DMS153 treated with DMSO at 0.1 percent for 48 hours (cell line): ENCODE measurements at regions not wholly inside any gene's neighbourhood (a gene's known extent, or its start where the extent isn't known, plus 50 kb on each side); places are given as distances from the start of the nearest gene placed in this dataset.

Experiments
- DNase-seq: peaks from one replicate; lab custom pipeline; 2025; ENCODE audit not compliant: unreplicated experiment; lab: John Stamatoyannopoulos, UW

DNA sequence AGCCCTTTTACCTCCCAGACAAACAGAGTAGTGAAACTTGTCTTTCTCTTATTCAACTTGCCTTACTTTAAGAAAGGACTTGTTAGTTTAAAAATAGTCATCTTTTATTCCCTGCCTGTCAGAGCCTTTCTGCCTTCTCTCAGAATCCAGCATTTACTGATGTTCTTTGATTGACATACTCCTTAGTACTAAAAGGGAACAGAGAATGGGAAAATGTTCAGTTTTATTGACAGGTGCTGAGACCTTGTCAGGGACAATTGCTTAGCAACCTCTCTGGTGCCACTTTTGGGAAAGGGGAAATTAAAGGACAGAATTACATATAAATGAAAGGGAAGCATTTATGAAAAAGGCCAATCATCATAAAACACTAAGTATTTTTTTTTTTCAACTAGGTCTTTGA, 378.3 kb downstream of the PDCD6IP start:
- no peak for DNase-seq

DNA sequence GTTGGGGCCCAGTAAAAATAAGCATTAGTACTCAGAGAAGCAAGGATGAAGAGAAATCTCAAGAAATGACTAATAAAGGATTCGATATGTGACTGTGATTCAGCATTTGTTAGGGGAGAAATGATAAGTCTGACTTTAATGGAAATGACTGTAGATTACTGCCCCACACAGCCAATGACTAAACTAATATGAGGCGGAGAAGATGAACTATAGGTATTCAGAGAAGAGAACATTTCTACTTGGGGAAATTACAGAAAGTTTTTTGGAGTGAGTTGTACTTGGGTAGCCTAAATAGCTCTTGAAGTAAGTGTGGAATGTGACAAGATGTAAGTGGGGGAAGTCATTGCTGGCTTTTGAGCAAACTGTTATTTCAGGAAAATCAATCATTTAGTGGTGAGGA, 380.0 kb downstream of the PDCD6IP start:
- DNase-seq: no peak

DNA sequence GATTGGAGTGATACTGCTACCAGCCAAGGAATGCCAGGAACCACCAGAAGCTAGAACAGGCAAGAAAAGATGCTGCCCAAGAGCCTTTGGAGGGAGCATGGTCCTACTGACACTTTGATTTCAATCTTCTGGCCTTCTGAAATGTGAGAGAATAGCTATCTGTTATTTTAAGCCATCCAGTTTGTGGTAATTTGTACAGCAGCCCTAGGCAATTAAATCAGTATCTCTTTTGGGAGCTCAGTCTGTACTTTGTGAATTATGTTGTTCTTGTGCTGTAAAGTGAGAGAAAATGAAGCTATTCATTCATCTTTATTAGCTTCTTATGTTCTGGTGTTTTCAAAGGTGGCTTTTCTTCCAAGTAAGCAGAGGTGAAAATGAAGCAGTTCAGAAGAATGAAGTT, 381.3 kb downstream of the PDCD6IP start:
- DNase-seq: no peak

DNA sequence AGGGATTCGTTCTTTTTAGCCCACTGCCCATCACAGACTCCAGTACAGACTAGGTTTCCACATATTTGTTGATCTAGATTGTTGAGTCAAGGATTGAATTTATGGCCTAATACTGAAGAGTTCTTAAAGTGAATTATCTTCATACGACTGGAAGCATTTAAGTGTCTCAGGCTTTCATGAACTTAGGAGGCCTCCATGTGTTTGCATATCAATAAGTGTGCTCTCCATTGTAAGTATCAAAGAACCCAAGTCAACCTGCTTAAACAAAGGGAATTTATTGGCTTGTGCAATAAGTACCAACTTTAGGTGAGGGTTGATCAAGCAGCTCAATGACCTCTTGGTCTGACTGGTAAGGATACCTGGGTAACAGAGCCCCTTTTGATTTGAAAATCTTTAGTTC, 382.1 kb downstream of the PDCD6IP start:
- DNase-seq: no peak

DNA sequence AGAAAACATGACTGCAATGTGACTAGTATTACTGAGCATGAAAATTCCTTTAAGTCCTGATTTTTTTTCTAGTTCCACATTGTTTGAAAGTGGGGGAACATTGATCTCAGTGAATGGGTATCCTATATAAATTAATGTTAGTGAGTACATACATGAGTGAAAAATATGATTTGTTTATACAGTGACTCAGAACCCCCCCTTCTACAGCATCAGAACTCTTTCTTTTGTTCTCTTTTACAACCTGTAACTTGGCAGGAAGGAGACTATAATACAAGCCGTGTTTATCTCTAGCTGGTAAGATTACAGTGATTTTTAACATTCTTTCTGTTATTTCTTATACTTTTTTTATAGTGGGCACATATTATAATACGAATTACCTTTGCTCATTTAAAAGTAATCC, 384.7 kb downstream of the PDCD6IP start:
- no peak for DNase-seq

DNA sequence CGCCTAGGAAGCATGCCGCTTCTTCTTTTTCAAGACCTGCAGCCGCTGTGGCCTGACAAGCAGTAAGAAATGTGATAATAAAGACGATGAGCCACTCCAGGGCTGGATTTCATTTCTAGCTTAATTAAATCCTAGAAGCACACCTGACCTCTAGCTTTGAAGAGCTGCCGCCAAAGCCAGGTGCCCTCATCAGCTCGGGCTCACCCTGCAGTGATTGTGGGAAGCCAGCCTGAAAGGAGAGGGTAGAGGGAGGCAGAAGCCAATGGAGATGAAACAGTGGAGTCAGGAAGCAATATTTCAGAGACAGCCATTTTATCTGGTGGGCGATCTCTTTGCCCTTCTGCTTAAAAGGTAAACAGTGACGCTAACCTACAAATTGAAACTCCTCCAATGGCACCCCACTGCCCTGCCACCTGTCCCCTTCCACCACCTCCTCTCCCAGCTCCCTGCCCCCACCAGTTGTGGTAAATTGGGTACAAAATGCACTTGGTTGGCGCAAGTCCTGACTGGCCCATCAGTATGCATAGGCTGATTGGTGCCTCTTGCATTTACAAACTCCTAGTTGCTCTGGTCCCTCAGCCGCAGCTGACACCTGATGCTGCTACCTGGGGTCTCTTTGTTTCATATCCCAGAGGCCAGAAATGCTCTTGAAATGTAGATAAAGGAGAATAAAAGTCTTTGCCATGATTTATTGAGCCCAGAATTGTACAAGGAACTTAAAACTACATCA, 385.3 kb downstream of the PDCD6IP start:
- DNase-seq: peak; percentile 54

DNA sequence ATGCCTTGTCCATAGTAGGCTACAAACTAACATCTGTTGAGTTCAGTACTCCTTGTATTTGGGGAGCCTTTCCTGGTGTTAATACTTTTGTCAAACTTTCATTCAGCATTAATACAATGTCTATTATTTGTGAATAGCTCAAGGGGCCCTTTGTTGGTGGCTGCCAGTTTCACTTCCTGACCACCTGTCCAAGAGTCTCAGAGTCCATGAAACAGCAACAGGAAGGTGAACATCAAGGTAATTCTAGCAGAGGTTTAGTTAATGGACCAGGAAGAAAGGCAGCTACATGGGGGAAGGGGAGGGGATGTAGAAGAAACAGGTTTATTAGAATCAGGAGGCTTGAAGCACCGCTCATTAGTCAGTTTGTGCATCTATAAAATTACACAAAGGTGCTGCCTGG, 386.9 kb downstream of the PDCD6IP start:
- peak; percentile 14 for DNase-seq

DNA sequence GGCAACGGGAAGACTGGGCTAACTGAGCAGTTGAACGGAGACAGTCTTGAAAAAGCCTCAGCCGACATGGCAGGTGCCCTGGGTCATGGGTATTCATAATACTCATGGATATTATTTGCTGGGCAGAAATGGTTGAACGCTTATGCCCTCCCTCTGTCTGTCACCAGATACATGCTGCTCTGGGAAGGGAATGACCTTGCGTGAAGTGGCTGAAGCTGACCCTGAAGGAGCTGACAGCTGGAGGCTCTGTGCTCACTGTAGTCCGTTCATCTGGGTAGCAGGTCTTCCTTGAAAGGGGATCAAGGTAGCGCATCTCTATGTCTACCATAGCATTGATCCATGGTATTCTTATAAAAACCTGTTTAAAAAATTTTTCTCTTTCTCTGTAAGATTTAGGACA, 390.7 kb downstream of the PDCD6IP start:
- DNase-seq: no peak

DNA sequence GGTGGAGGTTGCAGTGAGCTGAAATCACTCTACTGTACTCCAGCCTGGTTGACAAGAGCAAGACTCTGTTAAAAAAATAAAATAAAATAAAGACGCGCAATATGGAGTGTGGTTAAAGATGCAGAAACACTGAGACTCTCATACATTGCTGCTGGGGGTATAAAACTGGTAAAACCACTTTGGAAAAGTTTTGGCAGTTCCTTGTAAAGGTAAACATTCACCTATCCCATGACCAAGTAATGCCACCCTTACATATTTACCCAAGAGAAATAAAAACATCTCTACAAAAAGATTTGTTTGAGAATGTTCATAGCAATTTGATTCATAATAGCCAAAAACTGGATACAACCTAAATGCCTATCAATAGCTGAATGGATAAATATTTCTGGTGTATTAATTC, 398.5 kb downstream of the PDCD6IP start:
- no peak for DNase-seq

DNA sequence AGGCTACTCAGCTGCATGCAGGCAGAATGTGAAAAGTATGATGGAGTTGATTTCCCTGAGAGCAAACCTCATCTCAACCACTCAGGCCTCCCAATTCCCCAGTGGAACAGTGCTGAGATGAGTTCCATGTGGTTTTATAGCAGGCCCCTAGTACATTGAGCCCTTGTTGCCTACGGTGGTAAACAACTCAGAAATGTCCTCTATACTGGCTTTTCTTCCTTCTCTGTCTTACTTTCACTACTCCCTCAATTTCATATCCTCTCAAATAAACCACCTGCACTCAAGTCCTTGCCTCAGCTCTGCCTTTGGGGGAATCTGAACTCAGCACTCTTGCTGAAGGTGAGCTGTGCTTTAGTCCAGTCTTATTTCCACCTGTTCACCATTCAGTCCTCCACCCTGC, 399.9 kb downstream of the PDCD6IP start:
- DNase-seq: no peak

- DNase-seq: no peak
Observed at GRCh38 chr3:34200576-34200975, 402.1 kb downstream of the PDCD6IP start.

DNA sequence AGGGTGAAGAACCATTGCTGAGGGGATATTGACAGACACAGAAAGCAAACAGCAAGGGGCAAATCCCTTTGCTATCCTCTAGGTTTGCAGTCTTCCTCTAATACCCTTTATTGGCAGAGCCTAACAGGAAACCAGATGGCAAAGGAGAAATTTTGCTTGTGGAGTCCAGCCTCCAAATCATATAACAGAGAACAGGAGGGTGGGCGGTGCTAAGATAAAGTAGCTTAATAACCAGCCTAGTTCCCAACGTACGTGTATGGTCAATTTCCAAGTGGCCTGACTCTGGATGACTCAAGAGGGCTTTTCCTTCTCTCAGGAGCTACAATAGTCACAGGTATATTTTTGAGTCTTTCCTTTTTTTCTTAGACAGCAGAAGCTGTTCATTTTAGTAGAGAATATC, 404.5 kb downstream of the PDCD6IP start:
- no peak for DNase-seq

GRCh38 chr3:34203386-34203785, 405.0 kb downstream of the PDCD6IP start:
- no peak for DNase-seq

DNA sequence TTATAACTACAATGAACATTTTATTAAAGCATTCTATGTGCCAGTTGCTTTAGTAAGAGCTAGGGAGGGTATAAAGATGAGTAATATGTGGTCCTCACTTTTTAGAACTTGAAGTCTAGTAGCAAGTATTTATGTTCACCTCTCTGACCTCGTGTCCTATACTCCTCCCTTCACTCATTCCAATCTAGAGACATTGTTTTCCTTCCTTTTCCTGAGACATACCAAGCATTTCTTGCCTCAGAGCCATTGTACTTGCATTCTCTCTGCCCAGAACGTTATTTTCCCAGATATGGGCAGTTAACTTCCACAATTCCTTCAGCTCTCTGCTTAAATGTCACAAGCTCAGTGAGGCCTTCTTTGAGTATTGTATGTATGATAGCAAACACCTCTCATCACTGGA, 408.6 kb downstream of the PDCD6IP start:
- no peak for DNase-seq

DNA sequence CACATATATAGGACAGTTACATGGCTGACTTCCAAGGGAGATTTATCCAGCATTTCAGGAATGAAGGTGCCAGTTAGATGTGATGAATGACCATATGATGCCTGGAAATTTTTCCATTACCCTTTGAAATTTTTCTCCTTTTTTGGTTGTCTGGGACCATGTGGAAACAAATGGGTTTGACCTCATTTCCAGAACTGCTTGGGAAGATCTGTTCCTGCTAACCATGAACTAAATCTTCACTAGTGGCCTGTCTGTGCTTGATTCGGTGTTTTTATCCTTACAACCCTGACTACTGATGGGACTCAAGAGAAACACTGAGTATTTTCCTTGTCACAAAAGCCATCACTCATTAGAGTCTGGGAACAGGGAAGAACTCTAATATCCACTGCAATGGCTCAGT, 409.4 kb downstream of the PDCD6IP start:
- DNase-seq: no peak

DNA sequence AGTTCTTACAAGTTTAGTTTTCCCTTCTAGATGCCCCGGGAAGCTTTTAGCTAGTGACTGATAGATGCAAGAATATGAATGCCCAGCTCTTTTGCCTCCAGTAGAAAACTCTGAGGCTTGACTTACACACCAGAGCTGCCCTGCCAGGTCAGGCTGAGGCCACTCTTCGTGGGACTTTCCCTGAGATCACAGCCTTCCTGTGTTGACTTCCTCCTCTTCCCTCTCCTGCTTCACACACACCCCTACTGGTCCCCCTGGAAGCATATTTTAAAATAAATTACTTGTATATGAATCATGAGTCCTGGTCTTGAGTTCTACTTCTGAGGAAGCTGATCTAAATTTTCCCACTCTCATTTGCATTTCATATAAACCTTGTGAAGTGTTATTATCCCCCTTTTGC, 413.7 kb downstream of the PDCD6IP start:
- no peak for DNase-seq

GRCh38 chr3:34212656-34213055, 414.2 kb downstream of the PDCD6IP start:
- peak; percentile 9 for DNase-seq

GRCh38 chr3:34213478-34213877, 415.0 kb downstream of the PDCD6IP start:
- no peak for DNase-seq

- no peak for DNase-seq
Observed at GRCh38 chr3:34216711-34217335, 418.4 kb downstream of the PDCD6IP start.

DNA sequence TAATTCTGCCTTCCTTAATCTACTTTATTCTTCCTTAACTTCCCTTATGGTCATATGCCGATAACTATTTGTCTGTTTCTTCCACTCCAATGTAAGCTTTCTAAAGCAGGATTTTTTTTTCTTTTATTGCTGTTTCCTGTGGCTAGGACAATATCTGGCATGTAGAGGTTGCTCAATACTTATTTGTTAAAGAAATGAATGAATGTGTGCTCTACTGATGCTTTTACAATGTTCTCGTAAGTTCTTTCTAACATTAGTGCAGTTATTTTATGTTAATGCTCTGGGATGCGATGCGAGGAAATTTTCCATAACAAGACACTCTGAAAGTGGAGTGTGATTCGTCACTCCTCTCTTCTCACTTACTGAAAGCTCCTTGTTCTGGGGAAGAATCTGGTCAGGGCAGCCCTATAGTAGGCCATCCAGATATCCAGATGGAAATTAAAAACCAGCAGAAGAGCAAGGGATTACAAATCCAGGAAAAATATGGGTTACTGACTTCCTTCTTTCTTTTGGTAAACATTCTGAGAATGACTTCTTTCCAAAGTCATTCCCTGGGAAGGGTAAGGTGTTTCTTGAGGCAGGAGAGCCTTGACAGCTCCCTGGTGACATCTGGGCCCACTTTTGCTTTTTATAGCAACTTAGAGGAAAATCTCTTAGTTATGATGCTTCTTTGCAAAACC, 420.4 kb downstream of the PDCD6IP start:
- DNase-seq: no peak

GRCh38 chr3:34219556-34219955, 421.1 kb downstream of the PDCD6IP start:
- no peak for DNase-seq

DNA sequence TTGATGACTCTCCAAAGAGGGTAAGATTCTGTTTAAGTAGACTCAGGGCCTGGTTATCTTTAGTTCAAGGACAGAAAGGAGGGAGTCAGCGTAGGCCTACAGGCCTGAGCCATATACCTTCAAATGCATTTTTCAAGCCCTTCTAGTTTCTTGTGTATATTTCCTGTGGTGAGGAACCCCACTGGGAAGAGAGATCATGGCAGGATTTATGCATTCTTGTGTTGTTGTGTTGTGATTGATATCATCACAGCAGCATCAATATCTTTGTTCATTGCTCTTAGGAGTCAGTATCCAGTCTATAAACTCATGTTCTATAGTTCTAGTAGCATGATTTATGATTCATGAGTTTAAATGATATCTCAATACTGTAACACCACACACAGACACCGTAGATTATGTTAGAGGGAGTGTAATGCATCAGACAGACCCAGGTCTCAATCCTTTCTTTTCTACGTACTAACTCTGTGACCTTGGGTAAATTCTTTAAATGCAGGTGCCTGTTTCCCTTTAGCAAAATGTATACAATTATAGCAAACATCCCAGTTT, 427.5 kb downstream of the PDCD6IP start:
- no peak for DNase-seq
